OCI-LY3 (cell line): ENCODE measurements at regions not wholly inside any gene's neighbourhood (a gene's known extent, or its start where the extent isn't known, plus 50 kb on each side); places are given as distances from the start of the nearest gene placed in this dataset.

Source experiments
- EZH2phosphoT487 ChIP-seq: fragments of 200-600 bp; shearing (Covaris generic); IDR thresholded peaks from 2 replicates; pipeline ENCODE4 v1.6.1; 2018; ENCODE audit warnings: antibody characterized with exemption, mixed run types, low read depth
- TF ChIP-seq, protein P1 (sequence below): fragments of 200-600, 300-600 bp; sonication (generic); IDR thresholded peaks from 2 replicates; pipeline ENCODE4 v1.5.1; 2014; ENCODE audit warnings: antibody characterized with exemption, low read length, low read depth

DNA sequence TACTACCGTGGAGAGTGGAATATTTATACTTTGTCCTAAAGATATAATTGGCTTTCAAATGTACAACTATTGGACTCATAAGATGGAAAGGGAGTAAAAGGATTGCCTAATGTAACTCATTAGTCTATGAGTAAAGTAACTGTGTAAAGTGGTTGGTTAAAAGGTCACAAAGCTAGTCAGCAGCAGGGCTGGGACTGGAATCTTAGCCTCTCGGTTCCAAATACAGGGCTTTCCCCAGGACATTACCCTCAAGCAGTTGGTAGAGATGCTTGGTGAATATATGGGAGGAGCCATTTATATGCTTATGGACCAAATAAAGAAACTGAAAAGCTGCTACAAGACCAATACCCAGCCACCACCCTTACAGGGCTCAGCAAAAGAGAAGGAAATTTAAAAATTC is 283.7 kb downstream of the HLX start:
- TF ChIP-seq, protein P1, sequence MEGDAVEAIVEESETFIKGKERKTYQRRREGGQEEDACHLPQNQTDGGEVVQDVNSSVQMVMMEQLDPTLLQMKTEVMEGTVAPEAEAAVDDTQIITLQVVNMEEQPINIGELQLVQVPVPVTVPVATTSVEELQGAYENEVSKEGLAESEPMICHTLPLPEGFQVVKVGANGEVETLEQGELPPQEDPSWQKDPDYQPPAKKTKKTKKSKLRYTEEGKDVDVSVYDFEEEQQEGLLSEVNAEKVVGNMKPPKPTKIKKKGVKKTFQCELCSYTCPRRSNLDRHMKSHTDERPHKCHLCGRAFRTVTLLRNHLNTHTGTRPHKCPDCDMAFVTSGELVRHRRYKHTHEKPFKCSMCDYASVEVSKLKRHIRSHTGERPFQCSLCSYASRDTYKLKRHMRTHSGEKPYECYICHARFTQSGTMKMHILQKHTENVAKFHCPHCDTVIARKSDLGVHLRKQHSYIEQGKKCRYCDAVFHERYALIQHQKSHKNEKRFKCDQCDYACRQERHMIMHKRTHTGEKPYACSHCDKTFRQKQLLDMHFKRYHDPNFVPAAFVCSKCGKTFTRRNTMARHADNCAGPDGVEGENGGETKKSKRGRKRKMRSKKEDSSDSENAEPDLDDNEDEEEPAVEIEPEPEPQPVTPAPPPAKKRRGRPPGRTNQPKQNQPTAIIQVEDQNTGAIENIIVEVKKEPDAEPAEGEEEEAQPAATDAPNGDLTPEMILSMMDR, result no peak
- TF ChIP-seq EZH2phosphoT487, result no peak
